Smooth muscle cell (in vitro differentiated cells): ENCODE measurements at regions not wholly inside any gene's neighbourhood (a gene's known extent, or its start where the extent isn't known, plus 50 kb on each side); places are given as distances from the start of the nearest gene placed in this dataset.

Experiments
- DNase-seq: peaks from one replicate; lab custom pipeline; 2025; ENCODE audit not compliant: unreplicated experiment; lab: John Stamatoyannopoulos, UW
- H2AFZ ChIP-seq: fragments of 200-600 bp; sonication (generic); 2 replicates; pipeline ENCODE4 v1.6.0; 2016; ENCODE audit warnings: antibody characterized with exemption, low read depth, mild to moderate bottlenecking
- H3F3A ChIP-seq: fragments of 200-600 bp; sonication (generic); 2 replicates; pipeline ENCODE4 v1.6.0; 2017; ENCODE audit warnings: antibody characterized with exemption, low read depth
- H3K27ac ChIP-seq: fragments of 200-600 bp; sonication (generic); 2 replicates; pipeline ENCODE4 v1.5.1; 2016; ENCODE audit warnings: low read depth, mild to moderate bottlenecking
- H3K27me3 ChIP-seq: fragments of 200-600 bp; sonication (generic); 2 replicates; pipeline ENCODE4 v1.6.1; 2016; ENCODE audit warnings: low read depth, mild to moderate bottlenecking
- H3K36me3 ChIP-seq: fragments of 200-600 bp; sonication (generic); 2 replicates; pipeline ENCODE4 v1.5.1; 2016; ENCODE audit warnings: low read depth
- H3K4me1 ChIP-seq: fragments of 200-600 bp; sonication (generic); 2 replicates; pipeline ENCODE4 v1.5.1; 2016; ENCODE audit warnings: low read depth
- H3K4me2 ChIP-seq: fragments of 200-600 bp; sonication (generic); 2 replicates; pipeline ENCODE4 v1.6.0; 2016; ENCODE audit warnings: mild to moderate bottlenecking
- H3K4me3 ChIP-seq: fragments of 200-600 bp; sonication (generic); 2 replicates; pipeline ENCODE4 v1.5.1; 2016; ENCODE audit warnings: mild to moderate bottlenecking
- H3K79me2 ChIP-seq: fragments of 200-600 bp; sonication (generic); 2 replicates; pipeline ENCODE4 v1.6.0; 2016; ENCODE audit warnings: low read depth, mild to moderate bottlenecking
- H3K9ac ChIP-seq: fragments of 200-600 bp; sonication (generic); 2 replicates; pipeline ENCODE4 v1.6.0; 2016; ENCODE audit warnings: low read depth
- H3K9me3 ChIP-seq: fragments of 200-600 bp; sonication (generic); replicated peaks from 2 replicates; pipeline ENCODE4 v1.5.1; 2016; ENCODE audit warnings: low read depth
- H4K20me1 ChIP-seq: fragments of 200-600 bp; sonication (generic); 2 replicates; pipeline ENCODE4 v1.6.0; 2016; ENCODE audit warnings: low read depth
- CTCF ChIP-seq: fragments of 200-600 bp; sonication (generic); IDR thresholded peaks from 2 replicates; pipeline ENCODE4 v1.5.1; 2017; ENCODE audit warnings: borderline replicate concordance, mild to moderate bottlenecking, antibody characterized with exemption; ENCODE audit not compliant: insufficient read depth, poor library complexity, severe bottlenecking
- WGBS: methylation state at CpG from one replicate; pipeline ENCODE4 v1.1.7; 2016; ENCODE audit warnings: low lambda C conversion rate; 5-methylcytosine and 5-hydroxymethylcytosine counted together

GRCh38 chr2:167548396-167548795, 660.1 kb downstream of the XIRP2 start:
- Histone ChIP-seq H3F3A (no peaks in the 10 kb centered on the region), H3K36me3 (no peaks in the 10 kb centered on the region), H3K9ac (no peak overlapping the region), H2AFZ (no peak overlapping the region), H3K4me3 (no peak overlapping the region), H3K9me3 (no peaks in the 10 kb centered on the region), H3K4me1 (no peaks in the 10 kb centered on the region), H3K79me2 (no peaks in the 10 kb centered on the region), H4K20me1 (no peaks in the 10 kb centered on the region), H3K27ac (no peak overlapping the region), H3K4me2 (no peak overlapping the region), H3K27me3 (no peaks in the 10 kb centered on the region)
- no peak for TF ChIP-seq CTCF
- 76% methylated on average over 2 of the region's 2 CpGs for WGBS
- no peak for DNase-seq

DNA sequence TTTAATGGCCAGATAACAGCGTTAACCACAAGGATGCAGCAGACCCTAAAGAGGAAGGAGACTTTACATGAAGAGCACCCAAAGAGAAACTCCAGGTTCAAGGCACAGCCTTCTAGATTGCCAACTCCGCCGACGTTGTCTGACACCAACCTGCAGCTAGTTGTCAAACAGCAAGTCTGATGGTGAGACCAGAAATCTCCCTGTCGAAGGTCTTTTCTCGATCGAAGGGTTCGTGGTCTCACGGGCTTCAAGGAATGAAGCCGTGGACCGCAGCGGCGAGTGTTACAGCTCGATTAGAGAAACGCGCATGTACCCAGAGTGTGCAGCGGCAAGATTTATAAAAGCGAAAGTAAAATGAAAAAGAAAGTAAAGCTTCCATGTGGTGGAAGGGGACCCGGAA, 656.3 kb downstream of the XIRP2 start:
- Histone ChIP-seq H3K79me2 (no peaks in the 10 kb centered on the region), H4K20me1 (no peaks in the 10 kb centered on the region), H3K4me2 (no peak overlapping the region), H3K4me1 (no peaks in the 10 kb centered on the region), H2AFZ (no peak overlapping the region), H3K27ac (no peak overlapping the region), H3K9me3 (no peaks in the 10 kb centered on the region), H3F3A (no peaks in the 10 kb centered on the region), H3K36me3 (no peaks in the 10 kb centered on the region), H3K4me3 (no peak overlapping the region), H3K27me3 (no peaks in the 10 kb centered on the region), H3K9ac (no peak overlapping the region)
- DNase-seq: no peak
- WGBS: 95% methylated on average over 19 of the region's 19 CpGs
- TF ChIP-seq CTCF: no peak

DNA sequence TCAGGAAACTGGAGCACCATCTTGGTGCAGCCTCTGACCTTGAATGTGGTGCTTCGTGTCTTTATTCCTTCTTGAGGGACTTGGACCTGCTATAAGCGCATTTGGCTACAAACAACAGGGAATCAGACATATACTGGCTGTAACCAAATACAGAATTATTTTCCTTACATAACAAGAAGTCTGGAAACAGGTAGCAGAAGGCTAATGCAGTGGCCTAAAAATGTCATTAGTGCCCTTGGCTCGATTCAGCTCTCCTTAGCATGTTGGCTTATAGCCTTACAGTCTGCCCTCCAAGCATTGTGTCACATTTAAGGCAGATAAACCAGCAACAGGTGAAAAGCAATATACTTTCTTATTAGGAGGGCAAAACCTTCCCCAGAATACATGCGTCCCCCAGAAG, 655.4 kb downstream of the XIRP2 start:
- no peak overlapping the region for H3K27ac ChIP-seq
- no peaks in the 10 kb centered on the region for H3K36me3 ChIP-seq
- TF ChIP-seq CTCF: no peak
- H3K79me2 ChIP-seq: no peaks in the 10 kb centered on the region
- no peak overlapping the region for H3K9ac ChIP-seq
- no peak overlapping the region for H2AFZ ChIP-seq
- no peaks in the 10 kb centered on the region for H4K20me1 ChIP-seq
- no peaks in the 10 kb centered on the region for H3K9me3 ChIP-seq
- H3K27me3 ChIP-seq: no peaks in the 10 kb centered on the region
- H3K4me2 ChIP-seq: no peak overlapping the region
- no peak for DNase-seq
- no peak overlapping the region for H3K4me3 ChIP-seq
- 98% methylated on average over 4 of the region's 4 CpGs for WGBS
- no peaks in the 10 kb centered on the region for H3F3A ChIP-seq
- no peaks in the 10 kb centered on the region for H3K4me1 ChIP-seq

DNA sequence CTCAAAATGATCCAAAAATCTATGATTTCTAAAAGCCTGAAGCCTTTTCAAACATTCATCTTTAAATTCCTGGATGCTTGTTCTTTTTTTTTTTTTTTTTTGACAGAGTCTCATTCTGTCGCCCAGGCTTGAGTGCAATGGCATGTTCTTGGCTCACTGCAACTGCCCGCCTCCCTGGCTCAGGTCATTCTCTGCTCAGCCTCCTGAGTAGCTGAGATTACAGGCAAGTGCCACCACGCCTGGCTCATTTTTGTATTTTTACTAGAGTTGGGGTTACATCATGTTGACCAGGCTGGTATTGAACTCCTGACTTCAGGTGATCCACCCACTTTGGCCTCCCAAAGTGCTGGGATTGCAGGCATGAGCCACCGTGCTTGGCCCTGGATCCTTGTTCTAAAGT, 649.5 kb downstream of the XIRP2 start:
- TF ChIP-seq CTCF: no peak
- no peaks in the 10 kb centered on the region for H3K4me1 ChIP-seq
- no peaks in the 10 kb centered on the region for H3F3A ChIP-seq
- H3K36me3 ChIP-seq: no peaks in the 10 kb centered on the region
- WGBS: 95% methylated on average over 4 of the region's 4 CpGs
- no peaks in the 10 kb centered on the region for H4K20me1 ChIP-seq
- no peak overlapping the region for H3K27ac ChIP-seq
- no peak overlapping the region for H3K4me3 ChIP-seq
- H3K4me2 ChIP-seq: no peak overlapping the region
- H3K9ac ChIP-seq: no peak overlapping the region
- DNase-seq: no peak
- no peaks in the 10 kb centered on the region for H3K79me2 ChIP-seq
- H3K9me3 ChIP-seq: no peaks in the 10 kb centered on the region
- H3K27me3 ChIP-seq: no peaks in the 10 kb centered on the region
- no peak overlapping the region for H2AFZ ChIP-seq
